IPS DF 6.9 (cell line): ENCODE measurements at regions not wholly inside any gene's neighbourhood (a gene's known extent, or its start where the extent isn't known, plus 50 kb on each side); places are given as distances from the start of the nearest gene placed in this dataset.

Source experiments
- DNase-seq: peaks from one replicate; pipeline ENCODE4 v3.0.0-alpha.2; 2013; ENCODE audit warnings: low read depth, low spot score
- H3K27ac ChIP-seq: one replicate; pipeline ENCODE4 v1.5.1; 2013; ENCODE audit warnings: low read length, control low read depth
- H3K27me3 ChIP-seq: 2 replicates; pipeline ENCODE4 v1.6.1; 2013; ENCODE audit warnings: mild to moderate bottlenecking, low read length; ENCODE audit not compliant: control insufficient read depth, insufficient read depth
- H3K36me3 ChIP-seq: 2 replicates; pipeline ENCODE4 v1.6.1; 2013; ENCODE audit warnings: low read length; ENCODE audit not compliant: control insufficient read depth, insufficient read depth
- H3K4me1 ChIP-seq: 2 replicates; pipeline ENCODE4 v1.6.1; 2013; ENCODE audit warnings: low read length; ENCODE audit not compliant: control insufficient read depth, insufficient read depth
- H3K4me3 ChIP-seq: 2 replicates; pipeline ENCODE4 v1.5.1; 2013; ENCODE audit warnings: mild to moderate bottlenecking, low read length
- H3K9me3 ChIP-seq: 2 replicates; pipeline ENCODE4 v1.6.1; 2013; ENCODE audit warnings: low read length, inconsistent platforms; ENCODE audit not compliant: control insufficient read depth, insufficient read depth
- WGBS: extraction: QIAGEN DNeasy Blood & Tissue Kit; methylation state at CpG from one replicate; pipeline ENCODE4 v1.1.7; 2013; ENCODE audit warnings: mixed read lengths, missing lambda C conversion rate; ENCODE audit not compliant: insufficient read length, insufficient coverage; 5-methylcytosine and 5-hydroxymethylcytosine counted together

GRCh38 chr14:65940056-65940735 is 527.7 kb downstream of the FUT8 start:
- peaks cover 1% of the 10 kb centered on the region; the same call in 1 of the 2 replicates for H3K4me1 ChIP-seq
- H3K9me3 ChIP-seq: no peaks in the 10 kb centered on the region
- no peak overlapping the region for H3K27ac ChIP-seq
- H3K36me3 ChIP-seq: no peaks in the 10 kb centered on the region
- no peak overlapping the region for H3K4me3 ChIP-seq
- WGBS: no CpG with 5 or more reads among the region's 9 CpGs
- DNase-seq: no peak
- no peaks in the 10 kb centered on the region for H3K27me3 ChIP-seq

DNA sequence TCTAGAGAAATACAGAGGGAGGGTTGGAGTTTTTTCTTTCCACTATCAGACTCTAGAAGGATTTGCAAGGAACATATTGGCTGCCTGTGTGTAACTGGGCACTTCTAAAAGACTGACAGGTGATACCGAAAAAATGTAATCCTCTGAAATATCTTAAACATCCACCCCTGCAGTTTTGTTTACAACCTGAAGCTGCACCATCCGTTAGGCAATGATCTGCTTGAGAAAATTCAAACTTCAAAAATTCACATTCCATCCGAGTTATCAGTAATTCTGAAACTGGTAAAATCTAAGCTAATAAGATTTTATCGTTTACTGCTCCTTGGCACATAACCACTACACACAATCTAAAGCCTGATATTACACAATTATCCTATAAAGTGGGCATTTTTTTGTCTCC is 528.6 kb downstream of the FUT8 start:
- no CpG with 5 or more reads among the region's 4 CpGs for WGBS
- DNase-seq: no peak
- H3K4me3 ChIP-seq: no peak overlapping the region
- peaks cover 1% of the 10 kb centered on the region; the same call in 1 of the 2 replicates for H3K4me1 ChIP-seq
- H3K27ac ChIP-seq: no peak overlapping the region
- H3K36me3 ChIP-seq: no peaks in the 10 kb centered on the region
- no peaks in the 10 kb centered on the region for H3K27me3 ChIP-seq
- H3K9me3 ChIP-seq: no peaks in the 10 kb centered on the region

DNA sequence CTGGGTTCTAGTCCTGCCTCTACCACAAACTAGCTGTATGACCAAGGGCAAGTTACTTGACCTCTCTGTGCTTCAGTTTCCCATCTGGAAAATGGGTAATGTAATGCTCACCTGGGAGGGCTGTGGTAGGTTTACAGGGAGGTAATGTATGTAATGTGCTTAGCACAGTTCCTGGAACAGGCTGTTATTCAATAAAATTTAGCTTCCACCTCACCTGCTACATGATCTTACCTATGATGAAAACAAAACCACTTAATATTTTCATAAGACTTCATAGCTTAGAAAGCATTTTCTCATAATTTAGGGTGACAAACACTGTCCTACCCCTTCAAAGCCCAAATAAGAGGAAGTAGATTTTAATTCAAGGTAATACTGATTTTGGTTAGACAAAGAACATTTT is 530.6 kb downstream of the FUT8 start:
- Histone ChIP-seq H3K9me3 (no peaks in the 10 kb centered on the region), H3K4me3 (no peak overlapping the region), H3K27ac (no peak overlapping the region), H3K27me3 (no peaks in the 10 kb centered on the region), H3K36me3 (no peaks in the 10 kb centered on the region), H3K4me1 (no peaks in the 10 kb centered on the region)
- DNase-seq: no peak

- DNase-seq: no peak
- Histone ChIP-seq H3K4me1 (no peaks in the 10 kb centered on the region), H3K9me3 (no peaks in the 10 kb centered on the region), H3K4me3 (no peak overlapping the region), H3K36me3 (no peaks in the 10 kb centered on the region), H3K27ac (no peak overlapping the region), H3K27me3 (no peaks in the 10 kb centered on the region)
- WGBS: no CpG with 5 or more reads among the region's 5 CpGs
Observed at GRCh38 chr14:65943916-65944410, 531.4 kb downstream of the FUT8 start.

GRCh38 chr14:65945327-65945726 is 532.8 kb downstream of the FUT8 start:
- H3K4me1 ChIP-seq: no peaks in the 10 kb centered on the region
- no peak for DNase-seq
- no CpG with 5 or more reads among the region's 3 CpGs for WGBS

GRCh38 chr14:65946494-65946893 is 534.0 kb downstream of the FUT8 start:
- H3K36me3 ChIP-seq: no peaks in the 10 kb centered on the region
- WGBS: no CpG with 5 or more reads among the region's 4 CpGs
- DNase-seq: no peak

More at GRCh38 chr14:65945327-65945726, 532.8 kb downstream of the FUT8 start:
- Histone ChIP-seq H3K4me3 (no peak overlapping the region), H3K27ac (no peak overlapping the region), H3K9me3 (no peaks in the 10 kb centered on the region), H3K36me3 (no peaks in the 10 kb centered on the region), H3K27me3 (no peaks in the 10 kb centered on the region)

GRCh38 chr14:65948302-65948701 is 535.8 kb downstream of the FUT8 start:
- no CpG with 5 or more reads among the region's 8 CpGs for WGBS
- Histone ChIP-seq H3K9me3 (no peaks in the 10 kb centered on the region), H3K4me1 (no peaks in the 10 kb centered on the region), H3K36me3 (no peaks in the 10 kb centered on the region), H3K27ac (no peak overlapping the region), H3K4me3 (no peak overlapping the region), H3K27me3 (no peaks in the 10 kb centered on the region)
- no peak for DNase-seq

More at GRCh38 chr14:65946494-65946893, 534.0 kb downstream of the FUT8 start:
- no peaks in the 10 kb centered on the region for H3K4me1 ChIP-seq
- H3K4me3 ChIP-seq: no peak overlapping the region
- no peaks in the 10 kb centered on the region for H3K9me3 ChIP-seq
- no peaks in the 10 kb centered on the region for H3K27me3 ChIP-seq
- H3K27ac ChIP-seq: no peak overlapping the region

DNA sequence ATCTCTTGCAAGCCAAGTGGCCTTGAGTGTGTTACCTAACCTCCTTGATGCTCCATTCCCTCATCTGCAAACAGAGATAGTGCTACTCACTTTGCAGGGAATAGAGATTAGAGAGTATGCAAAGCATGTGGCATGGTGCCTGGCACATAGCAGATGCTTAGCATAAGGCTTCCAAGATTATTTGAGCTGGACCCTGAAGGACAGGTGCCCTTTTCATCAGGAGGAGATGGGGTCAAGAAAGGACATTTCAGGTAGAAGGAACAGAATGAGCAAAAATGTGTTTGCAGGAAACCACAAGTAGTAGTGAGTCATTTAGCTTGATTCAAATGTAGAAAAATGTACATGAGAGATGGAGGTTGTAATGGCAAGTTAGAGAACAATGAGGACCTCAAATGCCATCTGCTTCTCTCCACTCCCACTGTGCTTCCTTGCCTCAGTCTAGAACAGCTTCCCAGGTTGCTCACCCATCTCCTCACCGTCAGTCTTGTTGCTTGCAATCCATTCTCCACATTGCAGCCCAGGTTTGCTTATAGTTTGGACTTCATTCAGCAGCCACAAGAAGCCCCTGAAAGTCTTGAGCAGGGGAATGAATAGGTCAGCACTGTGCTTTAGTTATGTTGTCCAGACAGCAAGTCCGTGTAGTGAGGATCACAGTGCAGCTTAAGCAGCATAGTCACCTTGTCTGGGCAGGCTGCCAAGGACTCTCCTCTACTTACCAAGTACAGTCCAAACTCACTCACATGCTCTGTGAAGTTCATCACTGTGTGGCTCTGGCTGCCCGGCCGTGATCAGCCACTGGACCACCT is 536.3 kb upstream of the CCDC196 start:
- no peaks in the 10 kb centered on the region for H3K9me3 ChIP-seq
- DNase-seq: no peak
- H3K27ac ChIP-seq: no peak overlapping the region
- no peak overlapping the region for H3K4me3 ChIP-seq
- no peaks in the 10 kb centered on the region for H3K27me3 ChIP-seq
- no peaks in the 10 kb centered on the region for H3K4me1 ChIP-seq
- no peaks in the 10 kb centered on the region for H3K36me3 ChIP-seq
- WGBS: no CpG with 5 or more reads among the region's 4 CpGs

GRCh38 chr14:65954942-65955341 is 531.2 kb upstream of the CCDC196 start:
- H3K4me1 ChIP-seq: no peaks in the 10 kb centered on the region
- no CpG with 5 or more reads among the region's 2 CpGs for WGBS
- H3K36me3 ChIP-seq: no peaks in the 10 kb centered on the region
- no peaks in the 10 kb centered on the region for H3K9me3 ChIP-seq
- no peak overlapping the region for H3K4me3 ChIP-seq
- no peak overlapping the region for H3K27ac ChIP-seq
- DNase-seq: no peak
- no peaks in the 10 kb centered on the region for H3K27me3 ChIP-seq

DNA sequence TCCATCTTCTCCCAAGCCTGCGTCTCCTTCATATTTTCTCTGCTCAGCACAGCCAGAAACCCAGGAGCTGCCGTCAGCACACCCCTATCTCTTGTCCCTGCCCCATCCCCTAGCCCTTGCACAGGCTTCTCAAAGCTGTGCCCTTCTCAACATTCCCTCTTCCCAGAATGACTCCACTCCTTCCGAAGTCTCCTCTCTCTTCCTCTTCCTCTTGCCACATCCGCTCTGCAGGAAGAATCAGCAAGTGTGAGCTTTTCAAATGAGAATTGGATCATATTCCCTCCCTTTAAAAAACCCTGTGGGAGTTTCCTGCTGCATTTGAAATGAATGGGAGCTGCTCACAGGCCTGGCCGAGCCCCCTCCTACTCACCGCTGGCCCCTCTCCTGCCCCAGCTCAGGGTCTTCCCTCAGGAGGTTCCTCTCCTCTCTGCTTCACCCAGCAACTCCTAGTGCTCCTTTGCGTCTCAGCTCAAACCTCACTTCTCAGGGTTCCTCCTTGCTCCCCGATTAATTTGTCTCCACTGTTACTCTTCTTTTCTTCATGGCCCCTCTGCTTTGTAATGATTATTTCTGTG is 528.5 kb upstream of the CCDC196 start:
- Histone ChIP-seq H3K9me3 (no peaks in the 10 kb centered on the region), H3K4me1 (no peaks in the 10 kb centered on the region), H3K27me3 (no peaks in the 10 kb centered on the region), H3K4me3 (no peak overlapping the region), H3K27ac (no peak overlapping the region), H3K36me3 (no peaks in the 10 kb centered on the region)
- DNase-seq: peak; percentile 35
- WGBS: no CpG with 5 or more reads among the region's 8 CpGs
